ENCODE measurements at regions not wholly inside any gene's neighbourhood (a gene's known extent, or its start where the extent isn't known, plus 50 kb on each side); places are given as distances from the start of the nearest gene placed in this dataset.

GRCh38 chr1:188444526-188444925 is 1615.8 kb downstream of the PLA2G4A start:
- WGBS (ENCODE audit: insufficient coverage, low coverage, low lambda C conversion rate, missing lambda C conversion rate) = 27% methylated on average over 3 of the region's 3 CpGs
- H3K27ac ChIP-seq = no peak overlapping the region
- ATAC-seq (no peak), DNase-seq (no peak)
- no peaks in the 10 kb centered on the region for H3K9me3 ChIP-seq
- intact Hi-C loops (cut with DNase I) = no loop called here
- H3K4me3 ChIP-seq = no peak overlapping the region
- TF ChIP-seq, protein P1, sequence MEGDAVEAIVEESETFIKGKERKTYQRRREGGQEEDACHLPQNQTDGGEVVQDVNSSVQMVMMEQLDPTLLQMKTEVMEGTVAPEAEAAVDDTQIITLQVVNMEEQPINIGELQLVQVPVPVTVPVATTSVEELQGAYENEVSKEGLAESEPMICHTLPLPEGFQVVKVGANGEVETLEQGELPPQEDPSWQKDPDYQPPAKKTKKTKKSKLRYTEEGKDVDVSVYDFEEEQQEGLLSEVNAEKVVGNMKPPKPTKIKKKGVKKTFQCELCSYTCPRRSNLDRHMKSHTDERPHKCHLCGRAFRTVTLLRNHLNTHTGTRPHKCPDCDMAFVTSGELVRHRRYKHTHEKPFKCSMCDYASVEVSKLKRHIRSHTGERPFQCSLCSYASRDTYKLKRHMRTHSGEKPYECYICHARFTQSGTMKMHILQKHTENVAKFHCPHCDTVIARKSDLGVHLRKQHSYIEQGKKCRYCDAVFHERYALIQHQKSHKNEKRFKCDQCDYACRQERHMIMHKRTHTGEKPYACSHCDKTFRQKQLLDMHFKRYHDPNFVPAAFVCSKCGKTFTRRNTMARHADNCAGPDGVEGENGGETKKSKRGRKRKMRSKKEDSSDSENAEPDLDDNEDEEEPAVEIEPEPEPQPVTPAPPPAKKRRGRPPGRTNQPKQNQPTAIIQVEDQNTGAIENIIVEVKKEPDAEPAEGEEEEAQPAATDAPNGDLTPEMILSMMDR (IDR thresholded peaks at IDR 0.05) = no peak
- no peak for TF ChIP-seq POLR2A (IDR thresholded peaks at IDR 0.05)
- H3K27me3 ChIP-seq = no peaks in the 10 kb centered on the region
- H3K4me1 ChIP-seq = no peaks in the 10 kb centered on the region
- no peaks in the 10 kb centered on the region for H3K36me3 ChIP-seq

GRCh38 chr1:188462837-188463236 is 1634.1 kb downstream of the PLA2G4A start:
- ATAC-seq (no peak), DNase-seq (no peak)
- no peaks in the 10 kb centered on the region for H3K9me3 ChIP-seq
- TF ChIP-seq, protein P1 (IDR thresholded peaks at IDR 0.05) = no peak
- no peak for TF ChIP-seq POLR2A (IDR thresholded peaks at IDR 0.05)
- no peak overlapping the region for H3K27ac ChIP-seq
- no peaks in the 10 kb centered on the region for H3K27me3 ChIP-seq
- no peak overlapping the region for H3K4me3 ChIP-seq
- H3K4me1 ChIP-seq = no peaks in the 10 kb centered on the region
- no peaks in the 10 kb centered on the region for H3K36me3 ChIP-seq
- intact Hi-C loops (cut with DNase I) = no loop called here

DNA sequence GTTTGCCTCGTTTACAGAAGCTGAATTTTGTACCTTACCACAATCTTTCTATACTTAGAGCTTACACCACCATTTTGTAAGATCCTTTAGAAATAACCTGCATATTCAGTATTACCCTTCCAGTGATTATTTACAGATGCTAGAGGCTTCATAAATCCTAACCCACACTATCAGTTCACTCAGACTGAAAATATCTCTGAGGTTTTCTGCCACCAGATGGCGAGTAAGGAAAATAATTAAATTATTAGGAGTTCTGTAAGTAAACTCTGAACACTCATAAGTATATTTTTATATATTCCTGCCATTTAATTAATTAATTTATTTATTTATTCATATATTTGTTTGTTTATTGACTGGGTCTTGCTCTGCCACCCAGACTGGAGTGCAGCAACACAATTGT is 1635.2 kb downstream of the PLA2G4A start:
- H3K4me1 ChIP-seq = no peaks in the 10 kb centered on the region
- WGBS (ENCODE audit: insufficient coverage, low coverage, low lambda C conversion rate, missing lambda C conversion rate) = 27% methylated on average over 2 of the region's 2 CpGs
- H3K27ac ChIP-seq = no peak overlapping the region
- DNase-seq = no peak
- intact Hi-C loops (cut with DNase I) = no loop called here
- ATAC-seq = no peak
- no peaks in the 10 kb centered on the region for H3K9me3 ChIP-seq
- H3K27me3 ChIP-seq = no peaks in the 10 kb centered on the region
- H3K36me3 ChIP-seq = no peaks in the 10 kb centered on the region
- TF ChIP-seq, protein P1 (IDR thresholded peaks at IDR 0.05) = no peak
- no peak for TF ChIP-seq POLR2A (IDR thresholded peaks at IDR 0.05)
- H3K4me3 ChIP-seq = no peak overlapping the region

- 23% methylated on average over 4 of the region's 4 CpGs for WGBS (ENCODE audit: insufficient coverage, low coverage, low lambda C conversion rate, missing lambda C conversion rate)
- no peak for ATAC-seq
- H3K27ac ChIP-seq = no peak overlapping the region
Observed at GRCh38 chr1:188466539-188466938, 1637.8 kb downstream of the PLA2G4A start.

More at GRCh38 chr1:188466539-188466938, 1637.8 kb downstream of the PLA2G4A start:
- H3K36me3 ChIP-seq = no peaks in the 10 kb centered on the region
- H3K9me3 ChIP-seq = no peaks in the 10 kb centered on the region
- H3K27me3 ChIP-seq = no peaks in the 10 kb centered on the region
- intact Hi-C loops (cut with DNase I) = no loop called here
- TF ChIP-seq, protein P1 (IDR thresholded peaks at IDR 0.05) = no peak
- no peak for TF ChIP-seq POLR2A (IDR thresholded peaks at IDR 0.05)
- no peaks in the 10 kb centered on the region for H3K4me1 ChIP-seq
- DNase-seq = no peak
- H3K4me3 ChIP-seq = no peak overlapping the region

Measured in right lobe of liver (tissue), 6 donors.